IMR-90 (cell line): ENCODE measurements at regions not wholly inside any gene's neighbourhood (a gene's known extent, or its start where the extent isn't known, plus 50 kb on each side); places are given as distances from the start of the nearest gene placed in this dataset.

ENCODE experiments used
- ATAC-seq: fragments of 200-7000 bp; cut with Tn5 transposase; 2 replicates; pipeline ENCODE4 v1.9.1; 2020; ENCODE audit warnings: low read depth, mild to moderate bottlenecking, moderate library complexity
- BruUV-seq: library from RNA; stranded (reverse); fragments of 400-500 nt; replicated peaks from 2 replicates; lab custom pipeline; 2021; lab: Mats Ljungman, UMichigan
- CTCF ChIA-PET: fragments of 300-600 bp; formaldehyde crosslinking; extraction: SDS; loops from one replicate; lab custom pipeline; 2021; ENCODE audit warnings: antibody characterized with exemption; lab: Yijun Ruan, JAX
- POLR2A ChIA-PET: fragments of 300-600 bp; sonication (Branson Sonifier 250); formaldehyde crosslinking; loops from one replicate; lab custom pipeline; 2022; ENCODE audit warnings: antibody characterized with exemption; ENCODE audit not compliant: unreplicated experiment; lab: Charles Lee
- DNase-seq: peaks from one replicate; pipeline ENCODE4 v3.0.0; 2013
- H2AFZ ChIP-seq: replicated peaks from 2 replicates; pipeline ENCODE3; 2013; ENCODE audit warnings: low read length, mild to moderate bottlenecking; ENCODE audit not compliant: poor library complexity
- H2AK5ac ChIP-seq: 2 replicates; pipeline ENCODE4 v1.6.1; 2013; ENCODE audit warnings: low read depth, low read length, inconsistent platforms
- H2AK9ac ChIP-seq: replicated peaks from 2 replicates; pipeline ENCODE3; 2013; ENCODE audit warnings: mild to moderate bottlenecking, low read depth, low read length, moderate library complexity; ENCODE audit not compliant: poor library complexity
- H2BK120ac ChIP-seq: 2 replicates; pipeline ENCODE4 v1.6.1; 2013; ENCODE audit warnings: low read depth, low read length, inconsistent platforms
- H2BK15ac ChIP-seq: 3 replicates; pipeline ENCODE4 v1.6.1; 2013; ENCODE audit warnings: low read depth, low read length, inconsistent platforms
- H2BK20ac ChIP-seq: 2 replicates; pipeline ENCODE4 v1.6.1; 2013; ENCODE audit warnings: low read depth, mild to moderate bottlenecking, inconsistent platforms, low read length, moderate library complexity
- H2BK5ac ChIP-seq: 2 replicates; pipeline ENCODE4 v1.6.1; 2013; ENCODE audit warnings: mild to moderate bottlenecking, low read depth, low read length, inconsistent platforms; ENCODE audit not compliant: poor library complexity, severe bottlenecking
- H3K14ac ChIP-seq: replicated peaks from 2 replicates; pipeline ENCODE4 v1.6.1; 2013; ENCODE audit warnings: low read depth, low read length, inconsistent platforms
- H3K18ac ChIP-seq: 2 replicates; pipeline ENCODE4 v1.6.1; 2013; ENCODE audit warnings: low read depth, low read length, control low read depth
- H3K23ac ChIP-seq: 2 replicates; pipeline ENCODE4 v1.6.1; 2013; ENCODE audit warnings: low read depth, low read length, inconsistent platforms
- H3K27ac ChIP-seq: 2 replicates; pipeline ENCODE4 v1.5.1; 2013; ENCODE audit warnings: mild to moderate bottlenecking, control low read depth, low read length; ENCODE audit not compliant: insufficient read depth
- H3K27me3 ChIP-seq: 2 replicates; pipeline ENCODE4 v1.6.1; 2013; ENCODE audit warnings: low read length; ENCODE audit not compliant: control insufficient read depth, insufficient read depth
- H3K36me3 ChIP-seq: 2 replicates; pipeline ENCODE4 v1.6.1; 2013; ENCODE audit warnings: low read length, mixed read lengths; ENCODE audit not compliant: control insufficient read depth, insufficient read depth
- H3K4ac ChIP-seq: 2 replicates; pipeline ENCODE4 v1.6.1; 2013; ENCODE audit warnings: low read depth, low read length, inconsistent platforms
- H3K4me1 ChIP-seq: 2 replicates; pipeline ENCODE4 v1.6.1; 2013; ENCODE audit warnings: low read length, mixed read lengths; ENCODE audit not compliant: control insufficient read depth, insufficient read depth
- H3K4me2 ChIP-seq: 2 replicates; pipeline ENCODE4 v1.6.1; 2013; ENCODE audit warnings: low read depth, mild to moderate bottlenecking, control low read depth, low read length, moderate library complexity
- H3K4me3 ChIP-seq: 2 replicates; pipeline ENCODE4 v1.5.1; 2013; ENCODE audit warnings: low read depth, mild to moderate bottlenecking, control low read depth, low read length, moderate library complexity; ENCODE audit not compliant: insufficient read depth
- H3K56ac ChIP-seq: 2 replicates; pipeline ENCODE4 v1.6.1; 2013; ENCODE audit warnings: low read length, inconsistent platforms; ENCODE audit not compliant: insufficient read depth; ENCODE audit errors: extremely low read depth
- H3K79me1 ChIP-seq, 2 experiments: 2 replicates each; pipeline ENCODE4 v1.6.1; 2013; ENCODE audit warnings: low read length in 2 of 2, inconsistent platforms in 1 of 2, low read depth in 1 of 2
- H3K9ac ChIP-seq: 2 replicates; pipeline ENCODE4 v1.6.1; 2013; ENCODE audit warnings: low read depth, low read length, control low read depth
- H3K9me1 ChIP-seq: 2 replicates; pipeline ENCODE4 v1.6.1; 2013; ENCODE audit warnings: low read length, inconsistent platforms; ENCODE audit not compliant: insufficient read depth
- H3K9me3 ChIP-seq: 2 replicates; pipeline ENCODE4 v1.6.1; 2013; ENCODE audit warnings: low read length; ENCODE audit not compliant: control insufficient read depth, insufficient read depth
- H4K20me1 ChIP-seq: 2 replicates; pipeline ENCODE4 v1.6.1; 2013; ENCODE audit warnings: low read length, inconsistent platforms; ENCODE audit not compliant: insufficient read depth
- H4K5ac ChIP-seq: 2 replicates; pipeline ENCODE4 v1.6.1; 2013; ENCODE audit warnings: mild to moderate bottlenecking, low read depth, low read length, control low read depth
- H4K8ac ChIP-seq, 2 experiments: 2 replicates each; pipeline ENCODE4 v1.6.1; 2013; ENCODE audit warnings: low read depth in 2 of 2, low read length in 2 of 2, control low read depth in 1 of 2, inconsistent platforms in 1 of 2
- H4K91ac ChIP-seq: 2 replicates; pipeline ENCODE4 v1.6.1; 2013; ENCODE audit warnings: low read depth, low read length, inconsistent platforms; ENCODE audit not compliant: insufficient read depth
- BHLHE40 ChIP-seq: fragments of 150-350 bp; IDR thresholded peaks from 2 replicates; pipeline ENCODE4 v1.6.1; 2016; ENCODE audit warnings: mild to moderate bottlenecking, low read depth, low read length
- CEBPB ChIP-seq: IDR thresholded peaks from 2 replicates; pipeline ENCODE4 v1.6.1; 2012; ENCODE audit warnings: low read depth, low read length, improper control_type of control experiment
- CHD1 ChIP-seq: IDR thresholded peaks from 2 replicates; pipeline ENCODE4 v1.6.1; 2012; ENCODE audit warnings: low read depth, low read length, improper control_type of control experiment
- FOS ChIP-seq: fragments of 150-350 bp; IDR thresholded peaks from 2 replicates; pipeline ENCODE4 v1.6.1; 2016; ENCODE audit warnings: low read depth, low read length
- MAFK ChIP-seq: IDR thresholded peaks from 2 replicates; pipeline ENCODE4 v1.6.1; 2012; ENCODE audit warnings: low read depth, low read length, improper control_type of control experiment
- MAZ ChIP-seq: IDR thresholded peaks from 2 replicates; pipeline ENCODE4 v1.6.1; 2012; ENCODE audit warnings: low read depth, mild to moderate bottlenecking, low read length, improper control_type of control experiment, moderate library complexity, borderline replicate concordance
- MXI1 ChIP-seq: IDR thresholded peaks from 2 replicates; pipeline ENCODE4 v1.6.1; 2012; ENCODE audit warnings: low read depth, mild to moderate bottlenecking, low read length, moderate library complexity, borderline replicate concordance
- NFE2L2 ChIP-seq: fragments of 150-350 bp; IDR thresholded peaks from 2 replicates; pipeline ENCODE4 v1.6.1; 2016; ENCODE audit warnings: low read depth, mild to moderate bottlenecking, low read length
- POLR2A ChIP-seq: IDR thresholded peaks from 2 replicates; pipeline ENCODE4 v1.6.1; 2012; ENCODE audit warnings: mild to moderate bottlenecking, low read depth, low read length
- RCOR1 ChIP-seq: IDR thresholded peaks from 2 replicates; pipeline ENCODE4 v1.6.1; 2012; ENCODE audit warnings: mild to moderate bottlenecking, low read length, improper control_type of control experiment; ENCODE audit not compliant: insufficient replicate concordance
- SMC3 ChIP-seq: fragments of 150-350 bp; IDR thresholded peaks from 2 replicates; pipeline ENCODE4 v1.6.1; 2016; ENCODE audit warnings: low read depth, mild to moderate bottlenecking, antibody characterized with exemption, low read length, moderate library complexity
- dilution Hi-C: fragments of 300-500 bp; cut with HindIII; formaldehyde crosslinking; loops from one replicate; pipeline ENCODE4 v1.14.3; 2018; ENCODE audit warnings: low sequenced_read_pairs; ENCODE audit not compliant: unreplicated experiment
- in situ Hi-C: fragments of 300-500 bp; cut with MboI; formaldehyde crosslinking; loops from 3 replicates; pipeline ENCODE4 v1.14.3; 2019; ENCODE audit warnings: low sequenced_read_pairs, inconsistent platforms, mixed read lengths
- intact Hi-C: fragments of 100-400 bp; cut with micrococcal nuclease; formaldehyde crosslinking; loops from 2 replicates; pipeline ENCODE4 v1.10.0; 2022
- TF ChIP-seq, protein P1 (sequence below): conservative IDR thresholded peaks from 2 replicates; pipeline ENCODE4 v1.5.1; 2012; ENCODE audit warnings: mild to moderate bottlenecking, low read depth, low read length, improper control_type of control experiment
- TF ChIP-seq, protein P2 (sequence below): fragments of 150-350 bp; IDR thresholded peaks from 2 replicates; pipeline ENCODE4 v1.6.1; 2017; ENCODE audit warnings: mild to moderate bottlenecking, antibody characterized with exemption, low read length, low read depth

DNA sequence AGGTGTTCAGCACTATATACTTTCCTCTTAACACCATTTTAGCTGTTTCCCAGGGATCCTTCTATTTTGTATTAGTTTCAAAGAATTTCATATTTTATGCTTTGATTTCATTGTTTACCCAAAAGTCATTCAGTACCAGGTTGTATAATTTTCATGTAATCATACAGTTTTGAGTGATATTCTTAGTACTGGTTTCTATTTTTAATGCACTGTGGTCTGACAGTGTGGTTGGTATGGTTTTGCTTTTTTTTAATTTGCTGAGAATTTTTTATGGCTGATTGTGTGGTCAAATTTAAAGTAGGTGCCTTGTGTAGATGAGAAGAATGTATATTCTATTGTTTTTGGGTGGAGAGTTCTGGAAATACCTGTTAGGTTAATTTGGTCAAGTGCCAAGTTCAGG lies 323.4 kb upstream of the EPHA6 start:
- dilution Hi-C loops, result no loop called here

More for the DNA sequence above, 323.4 kb upstream of the EPHA6 start:
- no peak overlapping the region for H2BK20ac ChIP-seq
- no peak overlapping the region for H2BK5ac ChIP-seq
- no peak overlapping the region for H3K23ac ChIP-seq
- BruUV-seq, result no TSS peak
- H2BK15ac ChIP-seq, result no peak overlapping the region
- no peak overlapping the region for H4K5ac ChIP-seq
- no peak overlapping the region for H4K8ac ChIP-seq
- H2AK5ac ChIP-seq, result no peak overlapping the region
- ATAC-seq, result no peak
- no peak overlapping the region for H3K14ac ChIP-seq
- no peak overlapping the region for H3K56ac ChIP-seq
- H2AFZ ChIP-seq, result no peak overlapping the region
- in situ Hi-C loops (no loop called here), intact Hi-C loops (no loop called here)
- H3K27me3 ChIP-seq, result no peaks in the 10 kb centered on the region
- ChIA-PET CTCF (no interaction called here), POLR2A (no interaction called here)
- no peak overlapping the region for H2BK120ac ChIP-seq
- H3K4me1 ChIP-seq, result no peaks in the 10 kb centered on the region
- H3K27ac ChIP-seq, result no peak overlapping the region
- no peak overlapping the region for H3K18ac ChIP-seq
- no peak overlapping the region for H3K4ac ChIP-seq
- no peak overlapping the region for H3K9ac ChIP-seq
- no peak overlapping the region for H4K91ac ChIP-seq
- no peaks in the 10 kb centered on the region for H4K20me1 ChIP-seq
- DNase-seq, result no peak
- no peak for TF ChIP-seq CEBPB
- TF ChIP-seq, protein P1, sequence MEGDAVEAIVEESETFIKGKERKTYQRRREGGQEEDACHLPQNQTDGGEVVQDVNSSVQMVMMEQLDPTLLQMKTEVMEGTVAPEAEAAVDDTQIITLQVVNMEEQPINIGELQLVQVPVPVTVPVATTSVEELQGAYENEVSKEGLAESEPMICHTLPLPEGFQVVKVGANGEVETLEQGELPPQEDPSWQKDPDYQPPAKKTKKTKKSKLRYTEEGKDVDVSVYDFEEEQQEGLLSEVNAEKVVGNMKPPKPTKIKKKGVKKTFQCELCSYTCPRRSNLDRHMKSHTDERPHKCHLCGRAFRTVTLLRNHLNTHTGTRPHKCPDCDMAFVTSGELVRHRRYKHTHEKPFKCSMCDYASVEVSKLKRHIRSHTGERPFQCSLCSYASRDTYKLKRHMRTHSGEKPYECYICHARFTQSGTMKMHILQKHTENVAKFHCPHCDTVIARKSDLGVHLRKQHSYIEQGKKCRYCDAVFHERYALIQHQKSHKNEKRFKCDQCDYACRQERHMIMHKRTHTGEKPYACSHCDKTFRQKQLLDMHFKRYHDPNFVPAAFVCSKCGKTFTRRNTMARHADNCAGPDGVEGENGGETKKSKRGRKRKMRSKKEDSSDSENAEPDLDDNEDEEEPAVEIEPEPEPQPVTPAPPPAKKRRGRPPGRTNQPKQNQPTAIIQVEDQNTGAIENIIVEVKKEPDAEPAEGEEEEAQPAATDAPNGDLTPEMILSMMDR, result no peak
- TF ChIP-seq MAFK, result no peak
- TF ChIP-seq, protein P2, sequence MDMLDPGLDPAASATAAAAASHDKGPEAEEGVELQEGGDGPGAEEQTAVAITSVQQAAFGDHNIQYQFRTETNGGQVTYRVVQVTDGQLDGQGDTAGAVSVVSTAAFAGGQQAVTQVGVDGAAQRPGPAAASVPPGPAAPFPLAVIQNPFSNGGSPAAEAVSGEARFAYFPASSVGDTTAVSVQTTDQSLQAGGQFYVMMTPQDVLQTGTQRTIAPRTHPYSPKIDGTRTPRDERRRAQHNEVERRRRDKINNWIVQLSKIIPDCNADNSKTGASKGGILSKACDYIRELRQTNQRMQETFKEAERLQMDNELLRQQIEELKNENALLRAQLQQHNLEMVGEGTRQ, result no peak
- no peak for TF ChIP-seq BHLHE40
- no peak for TF ChIP-seq MXI1
- TF ChIP-seq CHD1, result no peak
- no peak for TF ChIP-seq NFE2L2
- TF ChIP-seq MAZ, result no peak
- no peak for TF ChIP-seq RCOR1
- TF ChIP-seq SMC3, result no peak
- no peak for TF ChIP-seq POLR2A
- no peak for TF ChIP-seq FOS
- H3K9me1 ChIP-seq, result no peaks in the 10 kb centered on the region
- no peak overlapping the region for H3K4me3 ChIP-seq
- no peaks in the 10 kb centered on the region for H3K36me3 ChIP-seq
- H3K79me1 ChIP-seq, result no peaks in the 10 kb centered on the region
- H3K9me3 ChIP-seq, result peaks cover 6% of the 10 kb centered on the region
- H3K4me2 ChIP-seq, result no peak overlapping the region
- no peak overlapping the region for H2AK9ac ChIP-seq
